ENCODE measurements at regions not wholly inside any gene's neighbourhood (a gene's known extent, or its start where the extent isn't known, plus 50 kb on each side); places are given as distances from the start of the nearest gene placed in this dataset.

DNA sequence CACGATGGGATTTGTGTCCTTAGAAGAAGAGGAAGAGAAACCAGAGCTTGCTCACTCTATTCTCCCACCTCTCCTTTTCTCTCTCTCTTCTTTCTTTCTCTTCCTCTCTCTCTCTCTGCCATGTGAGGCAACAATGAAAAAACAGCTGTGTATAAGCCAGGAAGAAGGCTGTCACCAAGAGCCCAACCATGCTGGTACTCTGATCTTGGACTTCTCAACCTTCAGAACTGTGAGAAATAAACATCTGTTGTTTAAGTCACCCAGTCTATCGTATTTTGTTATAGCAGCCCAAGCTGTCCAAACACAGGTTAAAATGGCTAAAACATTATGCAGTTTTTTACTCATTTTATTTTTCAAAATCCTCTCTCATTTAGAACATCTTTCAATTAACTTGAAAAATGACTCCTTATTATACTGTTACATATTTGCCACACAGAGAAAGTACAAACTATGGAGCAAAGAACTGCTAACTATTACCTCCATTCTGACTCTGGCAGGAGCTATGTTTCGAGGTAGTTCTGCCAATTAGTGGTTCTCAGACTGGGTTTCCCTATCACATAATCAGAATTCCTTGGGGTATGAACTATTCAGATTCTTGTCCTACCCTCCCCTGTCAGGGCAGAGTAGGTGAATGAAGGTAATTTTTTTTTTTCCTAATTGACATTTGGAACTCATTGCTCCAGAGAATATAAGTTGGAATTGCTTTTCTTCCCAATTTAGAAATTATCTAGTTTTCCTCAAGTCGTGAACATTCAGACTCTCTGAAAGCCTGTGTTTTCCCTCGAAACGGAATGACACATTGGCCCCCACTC, 434.6 kb downstream of the ENC1 start:
- DNase-seq, result no peak

DNA sequence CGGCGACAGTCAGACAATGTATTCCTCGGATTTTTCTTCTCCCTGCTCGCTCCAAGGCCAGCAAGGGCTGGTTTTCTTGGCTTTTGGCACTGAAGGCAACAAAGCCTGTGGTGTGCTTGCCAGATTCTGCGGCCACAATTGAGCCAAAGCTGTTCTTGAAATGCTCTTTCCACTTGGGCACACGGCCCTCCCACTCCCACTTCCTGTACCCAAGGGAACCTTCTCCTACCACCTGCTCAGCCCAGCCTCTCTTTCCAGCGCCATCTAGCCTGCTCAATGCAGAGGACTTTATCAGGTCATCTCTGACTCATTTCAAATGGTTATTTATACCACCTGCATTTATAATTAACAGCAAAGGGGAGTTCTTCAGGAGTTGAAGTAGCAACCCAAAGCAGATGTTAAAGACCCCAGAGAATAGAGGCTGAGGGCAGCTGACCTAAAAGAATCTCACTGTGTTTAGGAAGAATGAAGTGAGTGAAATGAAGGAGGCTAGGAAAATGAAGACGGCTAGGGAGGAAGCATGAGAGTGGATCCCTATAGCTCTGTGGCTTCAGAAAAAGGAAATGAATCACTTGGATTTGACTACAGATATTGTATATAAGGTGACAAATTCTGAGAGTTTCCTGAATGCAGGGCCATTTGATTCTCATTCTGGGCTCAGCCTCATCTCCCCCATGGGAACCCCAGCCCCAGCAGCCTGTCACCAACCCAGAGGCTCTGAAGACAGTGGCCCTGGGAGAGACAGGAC, 439.0 kb downstream of the ENC1 start:
- DNase-seq, result no peak

DNA sequence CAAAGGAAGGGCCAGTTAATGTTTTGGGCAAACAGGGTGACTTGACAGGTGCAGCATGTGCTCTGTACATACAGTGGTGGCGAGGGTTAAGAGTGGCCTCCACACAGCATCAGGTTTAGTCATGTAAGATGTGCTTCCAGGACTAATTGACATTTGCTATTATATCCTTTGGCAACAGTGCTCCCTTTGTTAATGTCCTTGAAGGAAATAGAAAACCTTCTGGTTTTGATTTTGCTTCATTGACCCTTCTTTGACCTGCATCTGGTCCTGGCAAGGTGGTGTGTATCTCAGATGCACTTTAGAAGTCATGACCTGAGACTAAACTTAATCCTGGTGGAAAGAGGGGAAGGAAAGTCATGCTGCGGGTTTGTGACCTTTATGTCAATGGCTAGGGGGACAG, 440.0 kb downstream of the ENC1 start:
- no peak for DNase-seq

DNA sequence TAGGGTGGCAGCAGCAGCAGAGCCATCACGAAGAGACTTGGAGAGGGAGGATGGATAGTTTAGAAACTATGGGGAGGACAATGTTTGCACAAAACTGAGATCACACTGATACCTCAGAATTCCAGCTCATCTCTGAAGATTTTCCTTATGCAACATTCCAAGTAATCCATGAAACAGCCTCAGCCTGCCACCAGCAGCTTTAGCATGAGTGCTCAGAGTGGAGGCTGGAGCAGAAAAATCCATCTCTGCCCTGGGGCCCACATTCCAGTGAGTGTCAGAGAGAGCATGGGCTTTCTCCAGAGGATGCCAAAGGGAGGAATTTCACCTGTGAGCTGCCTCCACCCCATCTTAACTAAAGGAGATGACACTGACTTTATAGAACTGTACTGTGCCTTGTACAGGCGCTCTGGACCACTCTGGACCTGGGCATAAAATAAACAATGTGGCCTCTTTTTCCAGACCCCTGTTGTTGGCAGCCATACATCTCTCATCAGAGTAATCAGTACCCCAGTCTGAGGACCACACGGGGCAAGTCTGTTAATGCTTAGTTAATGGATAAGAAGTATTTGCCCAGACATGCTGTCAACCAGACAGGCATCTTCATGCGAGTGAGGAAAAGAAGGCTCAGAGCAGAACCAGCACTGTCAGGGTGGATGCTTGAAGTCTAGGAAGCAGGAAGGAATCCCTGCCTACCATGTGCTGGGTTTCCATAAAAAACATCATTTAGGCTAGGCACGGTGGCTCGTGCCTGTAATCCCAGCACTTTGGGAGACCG, 440.9 kb downstream of the ENC1 start:
- no peak for DNase-seq

DNA sequence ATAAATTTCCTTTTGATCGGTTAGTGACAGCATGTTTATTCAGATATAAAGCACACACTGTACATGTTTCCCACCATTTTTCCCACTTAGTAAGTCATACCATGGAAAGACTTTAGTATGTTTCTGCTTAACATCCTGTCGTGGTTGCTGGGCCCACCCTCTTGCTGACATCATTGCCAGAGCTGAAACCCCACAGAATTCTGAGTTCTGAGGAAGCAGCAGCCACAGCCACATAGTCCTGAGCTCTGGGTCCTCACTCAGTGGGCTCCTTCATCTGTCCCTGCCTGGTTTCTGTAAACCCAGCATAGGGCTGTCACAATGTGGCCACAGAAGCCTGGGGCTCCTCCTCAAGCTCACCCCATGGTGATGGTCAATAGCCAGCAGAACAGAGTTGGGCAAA, 441.5 kb downstream of the ENC1 start:
- no peak for DNase-seq

DNA sequence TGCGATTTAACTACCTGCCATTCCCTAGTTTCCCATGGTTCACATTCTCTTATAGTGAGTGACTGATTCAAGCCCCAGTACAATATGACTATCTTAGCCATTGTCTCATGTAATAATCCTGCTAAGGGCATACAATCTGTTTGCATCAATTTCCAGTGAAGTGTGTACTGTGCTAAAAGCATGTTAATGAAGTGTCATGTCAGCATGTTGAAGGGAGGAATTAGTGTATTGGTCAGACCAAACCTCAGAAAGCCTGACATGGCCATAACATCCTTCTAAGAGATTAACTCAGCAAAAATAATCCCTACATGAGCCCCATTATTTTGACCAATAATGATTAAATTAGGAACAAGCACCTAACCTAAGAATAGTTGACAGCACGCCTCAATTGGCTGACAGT, 442.4 kb downstream of the ENC1 start:
- DNase-seq, result no peak

DNA sequence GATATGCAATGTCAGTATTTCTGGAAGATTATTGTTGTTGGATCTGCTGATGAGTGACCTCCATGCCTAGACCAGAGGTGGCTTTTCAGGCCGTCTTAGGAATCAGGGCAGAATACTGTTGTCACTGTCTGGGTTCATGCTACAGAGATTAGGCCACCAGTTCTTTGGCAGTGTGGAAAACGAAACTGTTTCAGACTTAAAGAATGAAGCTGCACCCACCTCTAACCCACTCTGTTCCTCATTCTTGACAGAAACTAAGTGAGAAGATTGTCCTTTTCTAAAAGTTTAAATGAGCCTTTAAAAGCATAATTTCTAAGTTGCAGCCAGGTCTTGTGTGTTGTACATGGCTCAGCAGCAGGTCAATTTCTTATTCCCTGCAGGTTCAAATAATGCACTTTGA, 444.3 kb downstream of the ENC1 start:
- no peak for DNase-seq

DNA sequence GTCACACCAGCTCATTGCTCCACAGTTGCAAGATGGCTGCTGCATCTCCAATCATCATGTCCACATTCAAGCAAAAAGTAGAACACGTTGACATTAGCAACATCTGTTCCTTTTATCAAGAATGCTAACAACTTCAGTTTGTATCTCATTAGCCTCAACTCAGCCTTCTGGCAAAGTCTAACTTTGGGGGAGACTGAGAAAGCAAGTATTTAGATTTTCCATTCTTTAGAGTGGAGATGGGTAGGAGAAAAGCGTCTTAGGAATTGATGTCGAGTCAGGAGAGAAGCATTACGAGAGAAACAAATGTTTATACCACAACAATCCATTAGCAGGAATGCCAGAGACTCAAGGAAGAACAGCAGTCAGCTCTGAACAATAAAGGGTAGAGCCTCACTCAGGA, 446.3 kb downstream of the ENC1 start:
- no peak for DNase-seq

DNA sequence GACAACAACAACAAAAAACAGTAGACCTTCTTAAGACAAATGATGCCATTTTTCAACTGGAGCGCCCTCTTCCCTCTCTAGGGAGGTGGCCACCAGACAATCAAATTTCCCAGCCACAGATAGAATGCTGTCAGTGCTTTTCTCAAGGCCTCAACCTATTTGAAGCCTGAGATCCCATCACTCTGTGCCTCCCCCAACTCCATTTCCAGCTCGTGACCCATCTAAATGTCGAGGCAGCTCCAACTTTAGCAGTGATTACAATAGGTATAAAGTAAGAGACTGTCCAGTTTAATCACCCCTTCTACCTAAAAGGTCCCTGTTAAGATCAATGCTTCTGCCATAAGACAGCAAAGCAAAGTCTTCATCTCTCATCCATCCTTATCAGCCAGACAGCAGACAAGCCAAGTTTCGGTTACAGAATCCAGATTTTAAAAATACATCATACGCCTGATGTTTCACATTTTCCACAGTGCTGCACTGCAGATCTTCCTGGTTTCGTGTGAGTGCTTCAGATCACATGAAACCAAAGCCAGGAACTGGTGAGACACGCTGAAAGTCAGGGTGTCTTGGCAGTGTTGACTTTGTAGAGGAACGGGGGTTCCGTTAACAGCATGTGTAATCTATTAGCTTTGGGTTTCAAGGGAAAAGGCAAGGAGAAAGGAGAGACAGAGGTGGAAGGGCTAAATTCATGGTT, 447.8 kb downstream of the ENC1 start:
- DNase-seq, result no peak

DNA sequence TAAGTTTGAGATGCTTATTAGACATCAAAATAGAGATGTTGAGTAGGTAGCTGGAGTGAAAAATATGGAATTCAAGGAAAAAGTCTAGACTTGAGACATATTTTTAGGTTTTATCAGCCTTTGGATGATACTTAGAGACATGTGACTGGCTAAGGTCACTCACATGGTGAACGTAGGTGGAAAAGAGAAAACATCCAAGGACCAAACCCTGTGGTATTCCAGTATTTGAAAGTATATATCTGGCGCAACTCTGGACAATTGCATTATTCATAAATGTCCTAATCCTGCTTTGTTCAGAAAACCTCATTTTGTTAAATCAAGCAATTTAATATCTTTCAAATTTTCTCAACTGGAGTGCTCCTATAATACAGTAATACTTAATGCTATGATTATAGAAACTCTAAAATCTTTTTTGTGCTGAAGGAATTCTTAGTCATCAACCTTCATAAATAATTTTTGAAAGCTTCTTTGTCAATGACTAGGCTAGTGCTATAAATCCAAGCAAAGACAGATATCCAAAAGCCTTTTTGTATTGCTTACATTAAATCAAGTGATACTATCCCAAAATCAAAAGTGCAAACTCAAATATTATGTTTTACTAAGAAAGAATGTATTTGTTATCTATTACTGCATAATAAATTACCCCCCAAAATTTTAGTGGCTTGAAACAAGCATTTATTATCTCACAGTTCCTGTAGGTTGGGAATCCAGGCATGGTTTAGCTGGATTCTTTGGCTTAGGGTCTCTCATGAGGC, 452.0 kb downstream of the ENC1 start:
- no peak for DNase-seq

DNA sequence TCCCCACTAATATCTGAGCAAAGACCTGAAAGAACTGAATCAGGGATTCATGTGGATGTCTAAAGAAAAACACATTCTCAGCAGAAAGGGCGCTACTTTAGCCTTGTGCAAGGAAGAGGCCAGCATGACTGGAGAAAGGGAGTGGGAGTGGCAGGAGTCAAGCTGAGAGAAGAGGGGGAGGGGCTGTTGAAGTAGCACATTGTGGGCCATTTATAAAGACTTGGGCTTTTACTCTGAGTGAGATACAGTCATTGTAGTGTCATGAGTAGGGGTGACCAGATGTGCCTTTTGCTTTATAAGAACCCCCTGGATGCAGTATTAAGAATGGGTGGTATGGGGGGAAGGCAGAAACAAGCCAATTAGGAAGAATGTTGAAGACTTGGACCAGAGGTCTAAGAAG, 452.8 kb downstream of the ENC1 start:
- no peak for DNase-seq

DNA sequence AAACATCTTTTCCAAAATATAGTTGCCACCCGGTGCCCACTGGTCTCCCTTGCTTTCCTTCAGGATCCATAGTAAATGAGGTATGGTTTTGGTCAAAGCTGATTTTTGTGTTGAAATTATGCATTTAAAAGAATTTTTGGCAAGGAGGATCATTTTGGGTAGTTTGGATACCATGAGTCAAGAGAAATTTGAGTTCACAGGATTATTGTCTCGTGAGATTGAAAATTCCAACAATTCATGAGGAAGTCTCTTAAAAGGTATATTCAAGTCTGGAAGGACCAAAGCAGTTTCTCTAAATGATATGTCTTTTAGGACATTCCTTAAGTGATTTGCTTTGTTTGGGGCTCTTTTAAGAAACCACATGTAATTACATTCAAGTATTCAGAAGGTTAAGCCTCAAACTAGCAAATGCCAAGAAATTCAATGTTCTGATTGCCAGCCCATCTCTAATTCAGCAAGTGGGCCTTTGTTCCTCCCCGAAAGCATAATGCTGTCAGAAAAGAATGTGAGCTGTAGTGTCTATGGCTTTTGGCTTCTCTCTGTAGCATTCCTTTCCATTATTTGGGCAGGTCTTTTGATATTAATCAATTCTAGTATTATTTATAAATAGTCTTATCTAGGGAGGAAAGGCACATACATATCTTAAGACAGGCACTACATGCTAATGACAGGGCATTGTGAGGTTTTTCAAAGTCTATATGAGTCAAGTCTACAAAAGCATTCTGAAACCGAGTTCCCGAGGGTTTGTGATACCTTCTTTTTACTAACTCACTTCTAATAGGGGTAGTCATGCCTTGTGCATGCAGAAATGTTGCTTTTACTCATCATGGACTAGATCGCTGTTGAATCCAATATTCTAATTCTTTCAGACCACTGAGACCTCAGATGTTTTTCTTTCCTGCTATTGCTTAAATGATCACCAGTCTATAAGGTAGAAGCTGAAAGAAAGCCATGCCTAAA, 453.9 kb downstream of the ENC1 start:
- DNase-seq, result no peak

DNA sequence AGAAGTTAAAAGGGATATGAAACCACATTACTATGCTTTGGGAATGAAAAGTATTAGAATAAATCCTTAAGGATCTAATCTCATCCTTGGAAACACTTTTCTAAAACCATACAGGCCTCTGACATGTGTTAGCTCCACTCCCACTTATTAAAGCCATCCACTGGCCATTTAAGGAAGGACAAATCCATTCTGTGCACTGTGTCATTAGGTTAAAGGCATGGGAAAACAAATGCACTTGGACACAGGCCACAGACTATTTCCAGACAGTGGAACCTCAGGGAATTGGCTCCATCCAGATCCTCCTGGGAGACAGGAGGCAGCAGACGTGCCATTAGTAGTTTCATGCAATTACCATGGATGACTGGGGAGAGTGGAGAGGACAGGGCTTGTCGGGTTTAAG, 454.9 kb downstream of the ENC1 start:
- no peak for DNase-seq

DNA sequence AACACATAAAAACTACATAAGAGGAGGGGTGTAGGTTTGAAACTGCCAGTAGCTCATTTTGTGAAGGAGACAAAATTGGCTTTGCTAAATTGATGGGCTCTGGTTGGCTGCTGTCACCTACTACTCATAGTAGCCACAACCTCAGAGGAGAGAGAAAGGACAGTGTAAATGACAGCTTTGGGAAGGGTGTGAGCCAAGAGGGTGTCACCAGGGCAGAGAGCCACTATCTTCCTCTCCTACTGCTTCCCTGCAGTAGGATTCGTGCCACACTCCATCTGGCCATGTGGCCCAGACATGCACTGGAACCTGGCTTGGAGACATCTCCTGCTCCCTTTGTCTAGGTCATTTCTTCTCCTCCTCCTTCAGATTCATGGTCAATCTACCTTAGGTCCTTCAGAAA, 455.9 kb downstream of the ENC1 start:
- no peak for DNase-seq

DNA sequence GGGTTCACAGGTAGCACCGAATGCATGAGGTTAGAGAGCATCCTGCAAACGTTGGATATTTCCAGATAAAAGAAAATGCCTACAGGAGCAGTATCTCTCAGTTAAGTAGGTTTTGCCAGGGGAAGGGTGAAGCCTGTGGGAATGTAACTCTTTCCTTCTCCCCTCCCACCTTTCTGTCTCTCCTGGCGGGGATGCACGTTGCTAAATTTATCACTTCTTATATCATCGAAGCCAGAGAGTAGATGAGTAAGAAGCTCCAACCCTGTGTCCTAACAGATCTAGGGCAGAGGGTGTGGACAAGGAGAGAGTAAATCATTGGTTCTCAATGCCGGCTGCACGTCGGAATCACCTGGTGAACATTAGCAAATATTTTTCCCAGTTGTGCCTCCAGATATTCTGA, 457.5 kb downstream of the ENC1 start:
- no peak for DNase-seq

DNA sequence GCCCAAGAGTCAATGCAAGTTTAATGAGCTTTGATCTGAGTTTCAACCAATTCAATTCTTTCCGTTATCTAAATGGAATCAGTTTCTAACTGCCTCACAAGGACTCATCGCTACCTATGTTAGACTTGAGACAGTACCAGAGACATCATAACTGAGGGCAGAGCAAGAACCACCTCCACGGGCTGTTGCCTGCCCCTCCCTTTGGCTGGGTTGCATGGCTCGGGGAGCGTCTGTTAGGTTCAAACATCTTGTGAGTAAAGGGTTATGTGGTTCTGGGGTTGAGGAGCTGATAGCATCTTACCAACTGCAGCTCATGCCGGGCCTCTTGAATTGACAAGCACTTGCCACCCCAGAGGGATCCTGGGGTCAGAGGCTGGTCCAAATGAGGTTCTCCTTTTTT, 457.9 kb downstream of the ENC1 start:
- DNase-seq, result no peak

DNA sequence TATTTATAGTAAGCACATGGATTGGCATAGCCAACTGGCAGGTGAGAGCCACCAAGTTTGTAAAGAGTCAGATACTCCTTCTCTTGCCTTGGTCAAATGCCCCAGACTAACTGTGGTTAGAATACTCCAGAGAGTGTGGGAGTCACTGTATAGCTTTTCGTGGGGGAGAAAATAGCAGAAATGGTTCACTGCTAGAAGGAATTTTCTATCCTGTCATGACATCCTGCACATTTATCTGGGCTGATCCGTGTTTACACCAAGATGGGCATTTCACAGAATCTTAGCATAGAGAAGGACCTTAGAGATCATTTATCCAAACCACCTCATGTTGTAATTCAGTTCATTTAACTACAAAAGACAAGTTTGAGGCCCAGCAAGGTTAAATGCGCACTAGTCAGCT, 460.8 kb downstream of the ENC1 start:
- no peak for DNase-seq

DNA sequence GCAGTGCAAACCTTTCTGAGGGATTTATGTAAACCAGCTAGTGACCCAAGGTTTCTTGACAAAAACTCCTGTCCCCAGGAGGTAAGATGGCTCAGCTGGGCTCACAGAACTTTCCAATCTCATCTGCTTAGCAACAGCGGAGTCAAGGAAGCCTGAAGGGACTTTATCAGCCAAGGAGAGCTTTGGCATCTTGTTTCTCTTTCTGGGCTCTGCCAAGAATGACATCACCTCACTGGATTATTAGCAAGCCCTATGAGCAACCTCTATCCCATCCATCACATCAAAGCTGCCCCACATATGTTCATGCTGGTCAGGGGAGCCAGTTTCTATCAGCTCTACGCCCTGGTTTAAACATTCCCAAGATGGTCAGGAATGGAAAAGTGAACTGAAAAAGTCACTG, 461.3 kb downstream of the ENC1 start:
- no peak for DNase-seq

DNA sequence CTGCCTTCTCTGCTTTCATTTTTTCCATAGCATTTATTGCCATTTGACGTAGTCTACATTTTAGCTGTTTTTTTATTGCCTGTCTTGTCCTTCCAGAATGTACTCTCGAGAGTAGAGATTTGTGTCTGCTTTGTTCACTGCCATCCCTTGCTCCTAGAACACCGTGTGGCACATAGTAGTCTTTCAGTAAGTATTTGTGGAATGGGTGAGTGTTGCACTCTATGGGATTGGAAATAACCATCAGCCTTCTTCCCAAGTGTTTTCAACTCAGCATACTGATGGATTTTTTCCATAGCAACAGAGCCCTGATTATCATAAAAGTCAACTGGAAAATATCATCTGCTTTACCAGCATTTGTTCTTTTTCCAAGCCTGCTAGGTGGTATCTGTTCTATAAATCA, 462.6 kb downstream of the ENC1 start:
- no peak for DNase-seq

DNA sequence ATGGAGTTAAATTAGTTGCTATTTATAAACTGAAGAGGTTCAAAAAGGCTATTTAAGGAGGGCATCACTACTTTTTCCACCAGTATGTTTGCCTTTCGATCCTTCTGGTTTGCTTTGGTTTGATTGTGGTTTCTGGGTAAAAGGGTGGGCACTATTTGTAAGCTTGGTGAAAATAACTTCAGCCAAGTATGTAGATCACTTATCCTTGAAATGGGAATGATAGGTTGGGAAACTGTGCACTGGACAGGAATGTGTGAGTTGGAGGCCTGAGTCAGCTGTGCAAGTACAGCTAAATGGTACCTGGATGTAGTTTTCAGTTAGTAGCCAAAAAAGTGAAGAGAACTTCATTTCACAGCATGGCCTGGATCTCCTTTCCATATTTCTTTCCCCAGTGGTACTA, 466.2 kb downstream of the ENC1 start:
- DNase-seq, result no peak

DNA sequence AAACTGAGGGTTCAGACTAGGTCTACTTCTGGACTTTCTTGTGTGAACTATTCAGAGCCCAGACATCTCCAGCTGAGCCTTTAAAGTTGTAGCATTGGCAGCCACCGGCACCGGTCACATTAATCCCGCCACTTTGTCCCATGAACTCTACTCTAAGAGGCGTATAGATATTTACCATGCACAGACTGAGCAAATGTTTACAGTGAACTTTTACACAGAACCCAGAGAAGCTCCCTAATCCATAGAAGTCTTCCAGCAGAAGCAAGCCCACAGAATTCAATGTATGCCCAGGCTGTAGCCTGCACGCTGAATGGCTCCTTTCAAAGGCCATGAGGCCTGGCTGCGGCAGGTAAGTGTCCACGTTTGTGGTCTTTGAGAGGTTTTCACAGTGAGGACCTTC, 466.9 kb downstream of the ENC1 start:
- DNase-seq, result no peak

Measured in stimulated activated naive CD4-positive, alpha-beta T cell treated with Interleukin-2 at 50 U/mL for 16 hours (primary cell).